HG03571 (cell line): ENCODE measurements at regions not wholly inside any gene's neighbourhood (a gene's known extent, or its start where the extent isn't known, plus 50 kb on each side); places are given as distances from the start of the nearest gene placed in this dataset.

Experiments
- ATAC-seq: cut with Tn5 transposase; IDR thresholded peaks from one replicate; pipeline ENCODE4 v1.9.1; 2021; ENCODE audit not compliant: unreplicated experiment

- no peak for ATAC-seq
Measured at GRCh38 chr16:72285324-72285723, 113.4 kb upstream of the PMFBP1 start.

- no peak for ATAC-seq
Measured at GRCh38 chr16:72284042-72284789, 112.3 kb upstream of the PMFBP1 start.

DNA sequence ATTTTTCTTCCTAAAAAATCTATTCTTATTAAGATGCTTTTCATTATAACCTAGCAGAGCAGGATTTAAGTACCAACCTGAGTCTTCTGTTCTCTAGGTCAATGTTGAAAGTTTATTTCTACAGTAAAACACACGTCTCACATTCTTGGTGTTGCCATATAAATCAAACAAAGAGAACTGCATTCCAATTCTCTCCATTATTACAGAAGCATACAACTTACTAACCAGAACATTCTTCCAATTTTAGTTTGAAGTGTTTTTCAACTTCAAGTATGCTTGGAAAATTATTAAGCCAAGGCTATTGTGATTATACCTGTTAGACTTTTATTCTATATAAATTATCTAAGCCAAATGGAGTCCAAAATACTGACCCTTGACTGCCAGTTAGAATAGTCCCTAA is 110.4 kb upstream of the PMFBP1 start:
- no peak for ATAC-seq

GRCh38 chr16:72278301-72278700 is 106.3 kb upstream of the PMFBP1 start:
- no peak for ATAC-seq

GRCh38 chr16:72277749-72278148 is 105.8 kb upstream of the PMFBP1 start:
- ATAC-seq = no peak

DNA sequence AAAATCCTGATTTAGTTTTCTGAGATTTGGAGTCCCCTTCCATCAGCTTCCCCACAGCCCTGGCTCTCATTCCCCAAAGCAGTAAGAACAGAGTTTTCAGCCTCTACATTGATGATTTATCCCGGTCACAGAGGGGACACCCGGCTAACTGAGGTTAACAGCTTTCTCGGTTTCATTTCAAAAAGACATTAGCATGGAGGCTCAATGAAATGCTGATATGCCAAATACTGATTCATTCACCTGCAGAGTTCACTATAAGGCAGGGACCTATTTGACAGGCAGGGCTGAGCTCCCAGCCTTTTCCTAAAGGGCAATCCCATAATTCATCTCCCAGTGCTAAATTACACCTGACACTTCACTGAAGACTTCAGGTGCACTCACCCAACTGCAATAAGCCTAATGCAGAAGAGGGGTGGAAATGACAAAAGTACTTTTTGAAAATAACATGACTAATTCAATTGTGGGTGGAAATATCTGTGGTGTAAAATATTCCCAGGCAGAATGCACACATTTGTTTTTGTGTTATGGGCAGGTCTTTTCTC is 99.8 kb upstream of the PMFBP1 start:
- ATAC-seq = no peak

GRCh38 chr16:72270531-72270930 is 98.6 kb upstream of the PMFBP1 start:
- ATAC-seq = no peak

- ATAC-seq = no peak
Measured at GRCh38 chr16:72266836-72267235, 94.9 kb upstream of the PMFBP1 start.

- no peak for ATAC-seq
Measured at GRCh38 chr16:72264771-72265170, 92.8 kb upstream of the PMFBP1 start.

GRCh38 chr16:72262711-72263110 is 90.8 kb upstream of the PMFBP1 start:
- no peak for ATAC-seq

DNA sequence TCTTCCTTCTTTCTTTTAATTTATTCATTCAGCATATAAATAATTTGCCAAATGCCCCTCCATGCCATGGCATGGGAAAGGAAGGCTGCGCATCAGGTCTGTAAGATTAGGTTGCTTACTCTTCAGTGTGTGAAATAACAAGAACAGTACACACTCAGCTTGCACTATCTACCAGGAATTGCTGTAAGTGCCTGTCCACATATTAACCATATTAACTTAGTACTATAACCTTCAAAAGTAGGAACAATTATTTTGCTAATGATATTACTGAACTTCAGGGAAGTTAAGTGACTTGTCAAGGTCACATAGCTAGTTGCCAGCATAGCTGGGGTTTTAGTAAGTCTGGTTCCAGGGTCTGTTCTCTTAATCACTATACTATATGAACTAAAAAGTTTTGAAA is 89.2 kb upstream of the PMFBP1 start:
- no peak for ATAC-seq

DNA sequence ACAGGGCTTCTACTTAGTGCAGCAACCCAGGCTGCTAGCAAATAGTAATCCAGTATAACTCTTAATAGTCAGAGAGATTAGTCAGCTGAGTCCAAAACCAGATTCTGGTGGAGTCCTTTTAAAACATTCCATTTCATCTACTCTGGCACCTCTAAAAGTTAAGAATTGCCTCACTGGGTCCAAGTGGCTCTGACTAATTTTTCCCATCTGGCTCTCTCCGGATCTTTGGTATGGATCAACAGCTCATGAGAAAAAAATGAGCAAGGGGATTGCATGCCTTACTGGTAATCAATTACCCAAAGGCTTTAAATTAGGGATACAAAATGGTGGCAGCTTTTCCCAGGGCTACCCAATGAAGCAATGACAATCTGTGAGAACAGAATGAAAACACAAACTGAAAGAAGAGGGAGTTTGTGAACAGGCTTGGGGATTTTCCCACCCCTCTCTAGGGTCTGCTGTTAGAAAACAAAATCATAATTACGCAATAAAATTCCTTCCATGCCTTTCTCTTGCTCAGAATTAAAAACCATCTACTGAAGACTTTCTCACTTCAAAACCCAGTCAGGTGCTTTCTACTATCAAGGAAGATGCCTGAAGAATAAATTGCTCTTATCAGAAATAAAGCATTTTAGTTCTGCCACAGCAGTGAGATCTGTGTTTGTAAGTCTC is 84.6 kb upstream of the PMFBP1 start:
- ATAC-seq = no peak

DNA sequence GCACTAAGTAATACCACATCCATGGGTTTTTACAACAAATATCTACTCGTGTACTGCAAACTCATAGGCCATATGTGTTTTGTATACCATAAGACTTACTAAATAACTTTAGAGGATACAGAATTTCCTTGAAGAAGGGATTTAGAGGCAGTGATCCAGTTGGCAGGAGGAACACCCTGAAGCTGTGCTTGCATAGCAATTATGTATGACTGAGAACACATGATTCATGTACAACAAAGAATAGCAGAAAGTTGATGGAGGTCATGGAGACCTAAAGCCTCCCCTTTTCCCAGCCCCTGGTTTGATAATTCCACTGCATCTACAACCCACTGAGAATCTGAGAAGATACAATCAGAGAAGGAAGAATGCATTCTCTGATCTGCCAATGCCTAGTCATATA is 83.8 kb upstream of the PMFBP1 start:
- no peak for ATAC-seq

- ATAC-seq = no peak
Measured at GRCh38 chr16:72247821-72248253, 75.9 kb upstream of the PMFBP1 start.

- ATAC-seq = peak; percentile 93
Measured at GRCh38 chr16:72246423-72246822, 74.5 kb upstream of the PMFBP1 start.

DNA sequence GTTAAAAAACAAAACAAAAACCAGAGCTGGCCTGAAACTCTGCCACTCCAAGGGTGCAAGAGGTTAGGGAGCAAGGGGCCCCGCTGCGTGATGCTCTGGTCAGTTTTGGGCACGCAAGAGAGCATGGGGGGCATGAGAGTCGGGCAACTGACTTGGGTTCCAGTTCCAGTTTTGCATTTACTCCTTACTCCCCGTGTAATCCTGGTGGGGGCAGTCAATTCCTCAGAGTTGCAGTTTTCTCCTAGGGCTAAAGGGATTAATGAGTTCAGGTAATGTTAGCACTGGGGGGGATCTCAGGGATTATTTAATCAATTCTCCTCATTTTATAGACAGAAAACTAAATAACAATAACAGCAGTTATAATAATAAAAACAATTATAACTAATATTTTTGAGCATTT is 72.9 kb upstream of the PMFBP1 start:
- ATAC-seq = no peak

DNA sequence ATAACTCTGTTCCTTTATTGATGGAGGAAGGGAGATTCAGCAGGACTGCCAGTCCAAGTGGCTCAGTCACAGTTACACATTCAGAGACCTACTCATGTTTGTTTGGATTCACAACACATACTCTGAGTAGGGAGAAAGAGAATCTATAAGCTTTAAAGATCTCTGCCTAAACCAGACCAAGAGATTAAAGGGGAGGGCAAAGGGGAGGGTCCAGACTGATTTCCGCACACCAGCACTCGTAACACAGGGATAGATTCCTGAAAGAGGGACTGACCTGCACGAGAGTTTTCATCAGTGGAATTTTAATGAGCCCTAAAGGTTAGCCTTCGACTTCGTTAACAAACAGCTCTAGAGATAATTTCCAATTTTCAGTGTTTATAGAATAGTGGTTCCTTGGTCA is 71.7 kb upstream of the PMFBP1 start:
- no peak for ATAC-seq

DNA sequence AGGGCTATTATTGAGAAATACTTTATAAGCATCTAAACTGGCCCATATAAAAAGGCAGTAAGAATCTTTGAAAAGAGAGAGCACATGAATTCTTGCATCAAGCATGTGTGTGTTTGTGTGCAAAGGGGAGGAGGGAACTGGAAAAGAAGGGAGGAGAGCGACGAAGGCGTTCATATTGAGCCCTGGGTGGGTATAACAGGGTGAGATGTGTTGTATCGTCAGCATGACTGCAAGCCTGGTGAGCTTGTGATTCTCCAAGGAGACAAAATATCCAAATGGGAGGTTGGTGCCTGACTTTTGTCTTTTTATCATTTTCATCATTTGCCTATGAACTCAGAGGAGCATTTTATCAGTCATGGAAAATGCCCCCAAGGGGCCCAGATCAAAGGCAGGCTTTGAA is 70.8 kb upstream of the PMFBP1 start:
- no peak for ATAC-seq

DNA sequence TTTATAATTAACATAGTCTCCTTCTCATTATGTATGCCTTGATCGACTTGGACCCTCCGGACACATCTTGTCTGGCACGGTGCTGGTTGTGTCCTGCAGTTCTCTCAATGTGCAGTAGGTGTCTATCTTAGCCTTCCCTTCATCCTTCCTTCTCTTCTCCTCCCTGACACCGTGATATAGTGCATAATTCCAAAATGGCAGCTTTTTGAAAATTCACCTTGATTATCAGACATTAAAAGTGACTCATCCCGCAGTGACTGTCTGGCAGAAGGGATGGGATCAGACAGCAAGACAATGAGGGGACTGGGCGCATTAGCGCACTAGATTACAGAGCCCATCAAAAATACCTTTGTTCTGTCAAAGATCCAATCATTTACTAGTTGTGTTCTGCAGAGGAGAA is 70.0 kb upstream of the PMFBP1 start:
- ATAC-seq = no peak

- no peak for ATAC-seq
Measured at GRCh38 chr16:72241008-72241407, 69.1 kb upstream of the PMFBP1 start.

- no peak for ATAC-seq
Measured at GRCh38 chr16:72240466-72240865, 68.5 kb upstream of the PMFBP1 start.

DNA sequence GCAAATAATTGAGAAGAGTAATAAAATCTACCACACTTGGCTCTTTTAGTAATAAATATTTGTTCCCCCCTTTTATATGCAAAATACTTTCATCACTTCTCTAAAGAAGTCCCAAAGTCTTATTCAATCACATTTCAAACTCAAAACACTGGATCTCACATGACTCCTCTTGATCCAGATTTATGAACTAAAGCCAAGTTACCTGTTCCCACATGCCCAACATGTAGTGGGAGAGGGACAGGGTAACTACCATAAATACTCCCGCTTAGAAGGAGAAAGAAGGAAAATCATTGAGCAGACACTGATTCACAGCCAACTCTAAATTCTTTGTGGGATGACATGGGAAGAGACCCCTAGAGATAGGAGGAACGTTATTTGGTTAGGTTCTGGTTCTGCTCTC is 64.9 kb upstream of the PMFBP1 start:
- no peak for ATAC-seq
